Brain microvascular endothelial cell (primary cell): ENCODE measurements at regions not wholly inside any gene's neighbourhood (a gene's known extent, or its start where the extent isn't known, plus 50 kb on each side); places are given as distances from the start of the nearest gene placed in this dataset.
A peak's percentile ranks its signal among the peaks of the same experiment; 100 is the strongest.

ENCODE experiments used
- DNase-seq: peaks from one replicate; pipeline ENCODE4 v3.0.0-alpha.2; 2020
- H3K27ac ChIP-seq: fragments of 250-450 bp; sonication (Bioruptor Pico); 2 replicates; pipeline ENCODE4 v1.5.1; 2020; ENCODE audit warnings: mild to moderate bottlenecking, moderate library complexity
- H3K27me3 ChIP-seq: fragments of 250-450 bp; sonication (Bioruptor Pico); replicated peaks from 2 replicates; pipeline ENCODE4 v1.5.1; 2020; ENCODE audit warnings: mild to moderate bottlenecking
- H3K36me3 ChIP-seq: fragments of 250-450 bp; sonication (Bioruptor Pico); replicated peaks from 2 replicates; pipeline ENCODE4 v1.5.1; 2020; ENCODE audit warnings: mild to moderate bottlenecking
- H3K4me3 ChIP-seq: 2 replicates; pipeline ENCODE4 v1.5.1; 2011; ENCODE audit warnings: low read depth, mild to moderate bottlenecking, control low read depth, low read length, moderate library complexity
- in situ Hi-C: cut with HindIII; loops from 2 replicates; pipeline ENCODE4 v1.10.0; 2017; ENCODE audit warnings: low sequenced_read_pairs, low pct_ligation_motif_present
- TF ChIP-seq, protein P1 (sequence below): IDR thresholded peaks from 2 replicates; pipeline ENCODE4 v1.5.1; 2011; ENCODE audit warnings: low read depth, mild to moderate bottlenecking, moderate library complexity, low read length, control low read depth, inconsistent platforms; ENCODE audit errors: missing control alignments

DNA sequence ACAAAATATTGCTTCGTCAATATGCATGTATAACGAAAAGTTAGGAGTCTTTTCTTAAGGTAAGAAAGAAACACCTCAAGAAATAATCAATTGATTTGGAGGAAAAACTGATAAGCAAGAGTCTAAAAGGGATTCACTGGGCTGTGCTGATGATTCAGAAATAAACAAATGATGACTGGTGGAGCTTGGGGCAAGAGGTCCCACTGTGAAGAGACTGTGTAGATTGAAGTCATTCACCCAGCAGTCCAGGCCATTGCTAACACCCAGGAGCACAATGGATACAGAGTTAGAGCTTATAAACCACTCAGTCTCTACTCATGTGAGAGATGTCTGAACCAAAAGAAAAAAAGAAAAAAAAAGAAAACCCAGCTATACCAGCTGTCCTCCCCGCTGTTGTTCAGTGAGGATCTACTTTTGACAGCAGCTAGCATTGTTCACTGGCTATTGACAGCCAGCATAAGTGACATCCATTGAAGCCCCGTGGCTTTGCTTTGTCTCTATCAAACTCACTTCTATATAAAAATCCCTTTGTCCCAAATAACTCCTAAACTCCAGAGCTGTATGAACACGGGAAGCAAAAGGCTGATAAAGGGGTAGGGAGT lies 255.5 kb downstream of the KCTD12 start:
- DNase-seq, result no peak
- Histone ChIP-seq H3K4me3 (no peak overlapping the region), H3K36me3 (no peaks in the 10 kb centered on the region), H3K27me3 (no peaks in the 10 kb centered on the region), H3K27ac (no peak overlapping the region)
- TF ChIP-seq, protein P1, sequence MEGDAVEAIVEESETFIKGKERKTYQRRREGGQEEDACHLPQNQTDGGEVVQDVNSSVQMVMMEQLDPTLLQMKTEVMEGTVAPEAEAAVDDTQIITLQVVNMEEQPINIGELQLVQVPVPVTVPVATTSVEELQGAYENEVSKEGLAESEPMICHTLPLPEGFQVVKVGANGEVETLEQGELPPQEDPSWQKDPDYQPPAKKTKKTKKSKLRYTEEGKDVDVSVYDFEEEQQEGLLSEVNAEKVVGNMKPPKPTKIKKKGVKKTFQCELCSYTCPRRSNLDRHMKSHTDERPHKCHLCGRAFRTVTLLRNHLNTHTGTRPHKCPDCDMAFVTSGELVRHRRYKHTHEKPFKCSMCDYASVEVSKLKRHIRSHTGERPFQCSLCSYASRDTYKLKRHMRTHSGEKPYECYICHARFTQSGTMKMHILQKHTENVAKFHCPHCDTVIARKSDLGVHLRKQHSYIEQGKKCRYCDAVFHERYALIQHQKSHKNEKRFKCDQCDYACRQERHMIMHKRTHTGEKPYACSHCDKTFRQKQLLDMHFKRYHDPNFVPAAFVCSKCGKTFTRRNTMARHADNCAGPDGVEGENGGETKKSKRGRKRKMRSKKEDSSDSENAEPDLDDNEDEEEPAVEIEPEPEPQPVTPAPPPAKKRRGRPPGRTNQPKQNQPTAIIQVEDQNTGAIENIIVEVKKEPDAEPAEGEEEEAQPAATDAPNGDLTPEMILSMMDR, result no peak
- in situ Hi-C loops, result no loop called here

DNA sequence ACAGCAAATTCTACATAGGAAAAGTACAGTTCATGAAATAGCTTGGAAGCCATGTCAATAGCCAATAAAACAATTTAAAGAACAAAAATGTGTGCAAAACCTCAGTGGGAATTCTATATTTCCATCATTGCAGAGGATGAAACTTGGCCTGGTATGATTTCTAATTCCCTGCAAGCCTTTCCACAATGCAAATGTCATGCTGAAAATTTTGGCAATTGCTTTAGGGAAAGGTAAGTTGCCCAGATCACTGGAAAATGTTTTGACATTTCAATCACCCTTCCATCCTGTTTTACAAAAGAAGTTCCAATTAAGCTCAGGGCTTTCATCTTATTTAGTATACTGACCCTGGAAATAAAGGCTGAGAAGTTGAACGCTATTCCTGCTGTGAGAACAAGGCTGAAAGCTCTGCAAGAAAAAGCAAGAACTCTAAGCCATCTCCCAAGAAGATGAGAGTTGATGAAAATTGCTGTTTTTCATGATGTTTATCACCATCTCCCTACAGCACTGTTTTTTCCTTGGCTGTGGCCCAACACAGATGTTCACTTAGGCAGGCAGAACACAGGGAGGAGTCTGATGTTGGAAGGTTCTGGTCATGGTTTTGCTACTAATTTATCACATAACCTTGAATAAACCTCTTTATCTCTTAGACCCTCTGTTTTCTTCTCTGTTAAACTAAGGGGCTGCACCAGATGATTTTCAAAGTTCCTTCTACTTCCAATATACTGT lies 263.7 kb downstream of the KCTD12 start:
- TF ChIP-seq, protein P1, result no peak
- in situ Hi-C loops, result no loop called here

DNA sequence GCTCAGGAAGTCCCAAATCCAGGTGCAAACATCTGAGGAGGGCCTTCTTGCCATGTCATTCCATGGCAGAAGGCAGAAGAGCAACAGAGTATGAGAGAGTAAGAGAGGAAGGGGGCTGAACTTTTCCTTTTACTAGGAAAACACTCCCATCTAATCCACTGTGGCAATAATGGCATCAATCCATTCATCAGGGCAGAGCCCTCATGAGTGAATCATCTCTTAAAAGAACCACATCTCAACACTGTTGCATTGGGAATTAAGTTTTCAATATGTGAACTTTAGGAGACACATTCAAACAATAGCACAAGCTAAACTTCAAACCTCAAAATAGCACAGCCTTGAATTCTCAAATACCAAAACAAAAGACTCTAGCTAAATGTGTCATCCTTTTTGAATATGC lies 264.5 kb downstream of the KCTD12 start:
- no peak overlapping the region for H3K27ac ChIP-seq
- H3K4me3 ChIP-seq, result no peak overlapping the region
- in situ Hi-C loops, result no loop called here
- TF ChIP-seq, protein P1, result no peak
- no peaks in the 10 kb centered on the region for H3K27me3 ChIP-seq
- no peak for DNase-seq
- no peaks in the 10 kb centered on the region for H3K36me3 ChIP-seq

More for the DNA sequence above, 263.7 kb downstream of the KCTD12 start:
- Histone ChIP-seq H3K4me3 (no peak overlapping the region), H3K36me3 (no peaks in the 10 kb centered on the region), H3K27me3 (no peaks in the 10 kb centered on the region), H3K27ac (no peak overlapping the region)
- DNase-seq, result no peak

DNA sequence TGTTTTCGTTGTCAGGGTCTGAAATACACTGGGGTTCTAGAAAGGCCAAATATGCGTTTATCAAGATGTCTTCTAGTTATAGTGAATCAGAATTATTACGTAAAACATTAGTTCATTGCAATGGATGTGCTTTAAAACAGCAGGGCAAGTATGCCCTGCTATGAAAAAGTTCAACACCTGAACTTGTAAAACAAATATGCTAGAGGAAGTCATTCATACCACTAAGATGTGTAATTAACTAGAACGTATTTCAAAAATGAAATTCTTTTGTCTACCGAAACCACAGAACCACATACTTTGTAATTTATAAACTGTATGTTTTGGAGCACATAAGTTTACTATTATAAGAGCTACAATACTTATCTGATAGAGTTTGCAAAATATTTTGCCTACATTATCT lies 266.2 kb downstream of the KCTD12 start:
- H3K27me3 ChIP-seq, result no peaks in the 10 kb centered on the region
- TF ChIP-seq, protein P1, result no peak
- H3K36me3 ChIP-seq, result no peaks in the 10 kb centered on the region
- no peak overlapping the region for H3K4me3 ChIP-seq
- DNase-seq, result peak; percentile 47
- in situ Hi-C loops, result no loop called here
- H3K27ac ChIP-seq, result peak overlapping the region; percentile 60

DNA sequence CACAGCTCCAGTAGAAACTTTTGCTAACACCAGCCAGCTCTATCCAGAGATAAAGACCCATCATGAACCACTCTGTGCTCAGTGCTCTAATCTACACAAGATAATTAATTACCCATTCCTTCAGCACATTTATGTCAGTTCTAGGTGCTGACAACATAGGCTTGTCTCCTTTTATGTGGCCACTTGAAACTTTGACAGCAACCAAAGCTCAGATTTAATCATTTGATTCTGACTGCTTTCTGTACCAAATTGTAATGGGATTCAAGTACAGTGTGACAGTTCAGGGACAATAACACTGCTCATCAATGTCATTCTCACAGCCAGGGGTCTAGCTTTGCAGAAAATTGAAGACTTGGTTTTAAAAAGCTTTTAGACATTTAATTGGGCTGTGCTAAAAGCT lies 266.6 kb downstream of the KCTD12 start:
- Histone ChIP-seq H3K27me3 (no peaks in the 10 kb centered on the region), H3K36me3 (no peaks in the 10 kb centered on the region), H3K4me3 (no peak overlapping the region), H3K27ac (peak overlapping the region; percentile 60)
- DNase-seq, result no peak
- TF ChIP-seq, protein P1, result no peak
- in situ Hi-C loops, result no loop called here
